HUDEP-2 (cell line): ENCODE measurements at regions not wholly inside any gene's neighbourhood (a gene's known extent, or its start where the extent isn't known, plus 50 kb on each side); places are given as distances from the start of the nearest gene placed in this dataset.
"Not testable (repeated sequence)": the region's sequence is repeated elsewhere in the genome, so short reads cannot be mapped to it uniquely, and the experiment has no call there.

Experiments used
- DNase-seq, 76 experiments: peaks; one replicate each; lab custom pipeline; 2025; ENCODE audit not compliant: unreplicated experiment in 76 of 76; lab: John Stamatoyannopoulos, UW

DNA sequence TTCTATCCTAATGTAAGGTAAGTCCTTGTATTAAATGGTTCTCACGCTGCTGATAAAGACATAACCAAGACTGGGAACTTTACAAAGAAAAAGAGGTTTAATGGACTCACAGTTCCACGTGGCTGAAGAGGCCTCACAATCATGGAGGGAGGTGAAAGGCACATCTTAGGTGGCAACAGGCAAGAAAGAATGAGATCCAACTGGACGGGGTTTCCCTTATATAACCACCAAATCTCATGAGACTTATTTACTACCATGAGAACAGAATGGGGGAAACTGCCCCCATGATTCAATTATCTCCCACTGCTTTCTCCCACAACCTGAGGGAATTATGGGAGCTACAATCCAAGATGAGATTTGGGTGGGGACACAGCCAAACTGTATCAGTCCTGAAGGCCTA, 136.6 kb downstream of the HTR1B start:
- DNase-seq: no peak

DNA sequence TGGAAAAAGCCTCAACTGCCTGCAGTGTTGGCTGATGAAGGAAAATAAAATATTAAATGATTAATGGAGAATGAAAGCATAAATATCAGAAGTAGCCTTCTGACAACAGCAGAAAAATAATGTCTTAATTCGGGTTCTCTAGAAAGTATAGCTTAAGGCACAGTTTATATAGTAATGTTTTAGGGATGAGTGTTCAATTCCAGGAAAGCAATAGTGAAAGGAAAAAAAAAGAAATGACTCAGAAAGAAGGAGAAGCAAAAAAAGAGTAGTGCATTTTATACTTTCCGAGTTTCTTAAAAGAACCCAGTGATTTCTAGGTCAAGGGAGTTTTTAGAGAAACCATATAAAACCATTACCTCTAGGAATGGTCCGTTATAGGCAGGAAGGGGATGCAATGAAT, 137.3 kb downstream of the HTR1B start:
- no peak for DNase-seq

DNA sequence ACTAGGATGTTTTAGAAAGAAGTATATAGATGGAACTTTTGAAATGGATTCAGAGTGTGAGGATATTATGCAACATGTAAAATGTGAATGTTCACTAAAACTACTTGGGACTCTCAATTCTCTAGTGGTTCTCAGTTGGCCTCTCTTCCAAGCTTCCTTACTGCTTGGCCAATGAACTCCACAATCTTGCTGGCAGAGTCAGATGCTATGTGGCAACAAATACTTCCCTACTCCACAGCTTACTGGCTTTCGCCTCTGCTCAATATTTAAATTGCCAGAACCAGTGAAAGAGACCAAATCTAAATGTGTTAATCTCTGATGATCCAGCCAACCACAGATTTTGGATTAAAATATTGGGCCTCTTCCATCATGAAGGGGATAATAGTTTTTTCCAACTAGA, 138.4 kb downstream of the HTR1B start:
- DNase-seq: no peak

- DNase-seq: no peak
Measured at GRCh38 chr6:77322604-77323003, 140.7 kb downstream of the HTR1B start.

GRCh38 chr6:77318256-77318655, 145.0 kb downstream of the HTR1B start:
- DNase-seq: peak in 52 of 76 experiments; percentile 3 to 87 (median 63)

DNA sequence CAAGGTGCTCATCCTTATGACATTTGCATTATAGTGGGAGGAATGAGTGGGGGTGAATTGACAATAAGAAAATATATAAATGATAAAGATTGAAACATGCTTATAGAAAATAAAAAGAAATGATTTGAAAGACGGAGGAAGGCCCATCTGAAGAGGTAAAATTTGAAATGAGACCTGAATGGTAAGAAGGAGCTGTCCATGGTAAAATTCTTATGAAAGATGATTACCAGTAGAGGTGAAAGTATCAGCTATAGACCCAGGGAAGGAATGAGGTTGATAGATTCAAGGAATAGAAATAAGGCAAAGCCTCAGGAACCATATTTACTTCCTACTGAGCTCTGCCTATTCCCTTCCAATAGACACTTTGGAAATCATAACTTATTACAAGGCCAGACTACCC, 149.7 kb downstream of the HTR1B start:
- DNase-seq: no peak

DNA sequence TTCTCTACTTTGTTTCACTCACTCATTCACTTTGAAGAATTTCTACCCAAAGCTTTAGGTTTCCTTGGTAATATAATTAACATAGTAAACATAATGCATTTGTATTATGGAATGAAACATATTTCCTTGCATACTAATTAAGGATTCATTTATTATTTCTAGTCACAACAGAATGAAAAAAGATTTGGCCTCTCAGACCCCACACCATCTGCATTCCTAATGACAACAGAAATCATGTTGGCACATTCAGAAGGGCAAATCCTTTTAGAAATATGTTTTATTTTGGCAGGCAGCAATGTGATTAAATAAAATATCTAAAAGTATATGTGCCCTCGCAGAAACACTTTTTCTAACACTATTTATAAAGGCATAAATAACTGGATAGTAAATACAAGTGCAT, 163.4 kb downstream of the HTR1B start:
- DNase-seq: no peak

DNA sequence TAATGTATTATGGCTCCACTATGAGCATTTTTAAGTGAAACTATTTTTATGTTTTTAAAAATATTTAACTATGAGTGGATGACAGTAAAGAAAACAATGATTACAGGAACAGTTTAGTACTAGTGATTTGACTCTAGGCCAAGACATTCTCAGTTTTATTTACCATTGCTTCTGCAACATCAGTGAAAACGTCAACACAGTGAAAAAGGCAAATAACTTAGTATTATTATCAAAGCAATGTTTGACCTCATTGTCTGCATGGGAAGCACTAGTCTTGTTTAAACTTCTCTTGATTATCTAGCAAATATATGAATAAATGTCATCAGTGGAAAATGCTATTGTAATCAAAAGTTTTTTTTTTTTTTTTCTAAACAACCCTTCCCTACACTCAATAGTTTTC, 165.0 kb downstream of the HTR1B start:
- no peak for DNase-seq

DNA sequence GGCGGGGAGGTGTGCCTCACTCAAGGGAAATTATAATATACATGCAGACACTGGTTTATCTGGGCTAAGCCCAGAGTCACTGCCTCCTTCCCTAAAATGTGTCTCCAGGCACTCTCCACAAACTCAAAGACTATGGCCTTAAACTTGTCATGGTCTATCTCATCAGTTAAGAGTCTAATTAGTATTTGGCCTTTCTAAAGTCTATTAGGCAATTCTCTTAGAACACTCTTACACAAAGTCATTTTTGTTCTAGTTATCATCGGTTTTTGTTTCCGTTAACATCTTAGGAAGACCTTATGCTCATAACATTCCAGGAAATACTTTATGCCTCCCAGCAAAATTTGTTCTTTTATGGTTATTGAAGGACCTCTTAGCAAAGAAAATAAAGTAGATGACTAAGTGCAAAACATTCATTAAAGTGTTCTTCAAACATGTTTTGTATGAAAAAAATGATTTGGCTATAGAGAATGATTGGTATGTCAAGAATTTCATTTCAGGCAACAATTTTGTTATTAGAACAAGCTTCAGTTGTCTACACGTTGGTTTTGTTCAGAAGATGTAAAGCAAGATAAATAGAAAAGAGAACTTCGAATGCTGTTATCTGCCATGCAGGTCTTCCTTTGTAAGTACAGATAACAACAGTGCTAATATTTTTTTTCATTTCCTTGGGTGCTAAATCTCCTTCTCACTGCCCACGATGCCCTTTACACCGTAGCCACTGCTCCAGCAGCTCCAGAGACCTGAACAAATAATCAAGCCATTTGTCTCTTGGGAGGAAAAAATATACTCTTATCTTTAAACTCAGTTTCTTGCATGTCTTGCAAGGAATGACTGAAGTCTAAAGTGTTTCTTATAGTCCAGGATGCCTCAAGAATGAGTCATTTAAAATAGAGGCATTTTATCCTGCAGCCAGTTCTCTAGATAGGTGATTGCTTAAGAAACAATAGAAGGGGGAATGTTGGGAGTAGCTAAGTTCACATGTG, 170.4 kb downstream of the HTR1B start:
- peak in 24 of 76 experiments; percentile 2 to 66 (median 40) for DNase-seq

- peak in 1 of 76 experiments; percentile 14 for DNase-seq
Measured at GRCh38 chr6:77290798-77291197, 172.5 kb downstream of the HTR1B start.

- DNase-seq: no peak
Measured at GRCh38 chr6:77286541-77286940, 176.8 kb downstream of the HTR1B start.

- DNase-seq: no peak
Measured at GRCh38 chr6:77273929-77274328, 189.4 kb downstream of the HTR1B start.

DNA sequence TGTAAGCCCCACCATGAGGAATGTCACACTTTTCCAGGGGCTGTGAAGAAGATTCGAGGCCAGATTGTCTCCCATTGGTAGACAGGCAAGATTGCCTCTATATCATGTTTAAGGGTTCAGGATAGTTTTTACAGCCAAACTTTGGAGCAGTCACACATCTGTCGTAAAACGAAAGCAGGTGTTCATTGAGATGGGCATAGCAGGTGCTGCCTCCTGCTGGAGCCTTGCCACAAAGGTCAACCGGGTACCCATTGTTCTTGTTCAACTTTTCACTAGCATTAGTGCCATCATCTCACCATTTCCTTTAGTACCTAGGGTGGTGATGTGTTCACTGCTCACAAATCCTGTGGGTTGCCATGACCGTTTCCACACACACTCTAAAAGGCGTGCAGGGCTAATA, 198.3 kb downstream of the HTR1B start:
- DNase-seq: no peak

DNA sequence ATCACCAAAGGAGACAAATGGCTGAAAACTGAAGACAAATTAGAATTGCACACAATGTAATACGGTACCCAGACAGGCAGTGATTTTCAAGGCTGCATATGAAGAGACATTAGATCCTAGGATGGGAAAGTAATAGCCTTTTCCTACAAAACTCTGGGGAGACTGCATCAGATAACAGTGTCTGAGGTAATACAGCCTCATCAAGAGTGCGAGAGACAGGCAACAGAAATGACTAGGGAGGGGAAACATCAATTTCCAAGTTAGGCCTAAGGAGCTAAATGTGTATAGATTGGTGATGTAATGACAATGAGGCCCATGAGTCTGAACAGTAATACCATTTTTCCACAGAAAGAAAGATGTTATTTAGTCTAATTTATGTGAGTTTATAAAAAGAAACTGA, 200.3 kb downstream of the HTR1B start:
- DNase-seq: no peak

DNA sequence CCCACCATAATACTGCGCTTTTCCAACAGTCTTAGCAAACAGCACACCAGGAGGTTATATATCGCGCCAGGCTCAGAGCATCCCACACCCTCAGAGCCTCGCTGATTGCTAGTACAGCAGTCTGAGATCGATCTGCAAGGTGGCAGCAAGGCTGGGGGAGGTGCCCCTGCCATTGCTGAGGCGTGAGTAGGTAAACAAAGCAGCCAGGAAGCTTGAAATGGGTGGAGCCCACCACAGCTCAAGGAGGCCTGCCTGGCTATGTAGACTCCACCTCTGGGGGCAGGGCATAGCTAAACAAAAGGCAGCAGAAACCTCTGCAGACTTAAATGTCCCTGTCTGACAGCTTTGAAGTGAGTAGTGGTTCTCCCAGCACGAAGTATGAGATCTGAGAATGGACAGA, 211.5 kb downstream of the HTR1B start:
- not testable (repeated sequence) for DNase-seq

- DNase-seq: no peak
Measured at GRCh38 chr6:77249560-77249959, 213.7 kb downstream of the HTR1B start.

- no peak for DNase-seq
Measured at GRCh38 chr6:77245026-77245425, 218.3 kb downstream of the HTR1B start.

- no peak for DNase-seq
Measured at GRCh38 chr6:77231438-77232305, 231.6 kb downstream of the HTR1B start.

- DNase-seq: no peak
Measured at GRCh38 chr6:77228279-77228678, 235.0 kb downstream of the HTR1B start.

DNA sequence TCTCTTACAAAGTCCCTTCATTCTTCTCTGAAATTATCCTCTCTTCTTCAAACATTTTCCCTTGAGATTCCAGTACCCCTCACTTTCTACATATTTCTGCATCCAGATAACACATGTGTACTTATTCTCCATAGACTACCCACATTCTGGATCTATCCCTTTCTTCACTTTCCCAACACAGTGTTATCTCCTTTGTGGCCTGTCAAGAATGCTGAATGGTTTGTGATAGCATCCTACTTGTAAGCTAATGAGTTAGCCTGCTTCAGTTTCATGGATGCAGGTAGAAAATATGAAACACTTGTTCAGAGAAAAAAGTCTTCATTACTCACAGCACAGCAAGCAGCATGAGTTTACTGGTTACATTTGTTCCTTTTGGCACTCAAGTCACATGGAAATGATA, 245.4 kb downstream of the HTR1B start:
- no peak for DNase-seq

DNA sequence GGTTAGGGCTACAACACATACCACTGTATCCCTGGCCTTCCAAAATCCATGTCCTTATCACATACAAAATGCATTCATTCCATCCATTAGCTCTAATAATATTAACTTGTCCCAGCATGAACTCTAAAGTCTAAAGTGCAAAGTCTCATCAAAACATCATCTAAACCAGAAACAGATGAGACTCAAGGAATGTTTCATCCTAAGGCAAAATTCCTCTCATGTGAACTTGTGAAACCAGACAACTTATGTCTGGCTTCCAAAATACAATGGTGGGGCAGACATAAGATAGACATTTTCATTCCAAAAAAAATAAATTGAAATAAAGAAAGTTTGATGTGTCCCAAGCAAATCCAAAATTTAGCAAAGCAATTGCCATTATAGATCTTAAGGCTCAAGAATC, 257.4 kb downstream of the HTR1B start:
- no peak for DNase-seq

- no peak for DNase-seq
Measured at GRCh38 chr6:77204555-77204954, 258.7 kb downstream of the HTR1B start.
